OCI-LY1 (cell line): ENCODE measurements at regions not wholly inside any gene's neighbourhood (a gene's known extent, or its start where the extent isn't known, plus 50 kb on each side); places are given as distances from the start of the nearest gene placed in this dataset.

ENCODE experiments used
- EZH2 ChIP-seq: fragments of 200-600 bp; sonication (generic), shearing (Covaris generic); IDR thresholded peaks from 2 replicates; pipeline ENCODE4 v1.8.0; 2017; ENCODE audit warnings: borderline replicate concordance, mixed run types, mild to moderate bottlenecking, antibody characterized with exemption, low read length, moderate library complexity, mixed read lengths
- TF ChIP-seq, protein P1 (sequence below): fragments of 200-600 bp; sonication (generic), shearing (Covaris generic); IDR thresholded peaks from 2 replicates; pipeline ENCODE4 v1.5.1; 2017; ENCODE audit warnings: mild to moderate bottlenecking, antibody characterized with exemption, low read length, moderate library complexity, mixed read lengths

DNA sequence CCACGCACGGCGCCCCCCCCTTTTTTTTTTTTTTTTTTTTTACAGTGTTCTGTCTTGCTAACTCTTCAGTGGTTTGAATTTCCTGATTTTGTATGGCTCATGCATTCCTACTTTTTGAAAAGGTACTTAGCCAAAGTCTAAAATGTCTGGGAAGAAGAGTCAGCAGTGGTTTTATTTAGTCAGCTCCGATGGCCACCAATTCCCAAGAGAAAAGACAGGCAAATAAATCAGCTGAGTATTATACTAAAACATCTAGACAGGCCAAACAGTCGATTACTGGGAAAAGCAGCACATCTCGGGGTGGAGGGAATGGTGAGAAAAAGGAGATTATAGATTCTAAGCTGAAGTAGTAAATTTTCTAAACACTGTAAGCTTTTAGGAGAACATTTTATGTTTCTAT is 192.5 kb upstream of the ZRANB2 start:
- TF ChIP-seq, protein P1, sequence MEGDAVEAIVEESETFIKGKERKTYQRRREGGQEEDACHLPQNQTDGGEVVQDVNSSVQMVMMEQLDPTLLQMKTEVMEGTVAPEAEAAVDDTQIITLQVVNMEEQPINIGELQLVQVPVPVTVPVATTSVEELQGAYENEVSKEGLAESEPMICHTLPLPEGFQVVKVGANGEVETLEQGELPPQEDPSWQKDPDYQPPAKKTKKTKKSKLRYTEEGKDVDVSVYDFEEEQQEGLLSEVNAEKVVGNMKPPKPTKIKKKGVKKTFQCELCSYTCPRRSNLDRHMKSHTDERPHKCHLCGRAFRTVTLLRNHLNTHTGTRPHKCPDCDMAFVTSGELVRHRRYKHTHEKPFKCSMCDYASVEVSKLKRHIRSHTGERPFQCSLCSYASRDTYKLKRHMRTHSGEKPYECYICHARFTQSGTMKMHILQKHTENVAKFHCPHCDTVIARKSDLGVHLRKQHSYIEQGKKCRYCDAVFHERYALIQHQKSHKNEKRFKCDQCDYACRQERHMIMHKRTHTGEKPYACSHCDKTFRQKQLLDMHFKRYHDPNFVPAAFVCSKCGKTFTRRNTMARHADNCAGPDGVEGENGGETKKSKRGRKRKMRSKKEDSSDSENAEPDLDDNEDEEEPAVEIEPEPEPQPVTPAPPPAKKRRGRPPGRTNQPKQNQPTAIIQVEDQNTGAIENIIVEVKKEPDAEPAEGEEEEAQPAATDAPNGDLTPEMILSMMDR: no peak
- TF ChIP-seq EZH2: no peak
